OCI-LY7 (cell line): ENCODE measurements at regions not wholly inside any gene's neighbourhood (a gene's known extent, or its start where the extent isn't known, plus 50 kb on each side); places are given as distances from the start of the nearest gene placed in this dataset.

Experiments
- BruUV-seq: library from RNA; stranded (reverse); fragments of 400-500 nt; replicated peaks from 2 replicates; lab custom pipeline; 2021; lab: Mats Ljungman, UMichigan
- CTCF ChIA-PET: fragments of 300-600 bp; sonication (Branson Sonifier 250); formaldehyde crosslinking; loops from one replicate; lab custom pipeline; 2022; ENCODE audit warnings: antibody characterized with exemption; ENCODE audit not compliant: unreplicated experiment; lab: Charles Lee
- POLR2A ChIA-PET: fragments of 300-600 bp; sonication (Branson Sonifier 250); formaldehyde crosslinking; loops from one replicate; lab custom pipeline; 2022; ENCODE audit warnings: antibody characterized with exemption; lab: Charles Lee
- DNase-seq: peaks from one replicate; pipeline ENCODE4 v3.0.0-alpha.2; 2015; ENCODE audit warnings: low spot score
- H2AFZ ChIP-seq: fragments of 200-600 bp; sonication (generic), shearing (Covaris generic); 2 replicates; pipeline ENCODE4 v1.6.1; 2014; ENCODE audit warnings: mild to moderate bottlenecking, antibody characterized with exemption, low read length, moderate library complexity
- H3K27ac ChIP-seq: fragments of 200-600 bp; sonication (generic); 2 replicates; pipeline ENCODE4 v1.5.1; 2014; ENCODE audit warnings: mixed run types, low read depth, mild to moderate bottlenecking, moderate library complexity, low read length, inconsistent platforms; ENCODE audit not compliant: poor library complexity, severe bottlenecking
- H3K36me3 ChIP-seq: fragments of 200-600 bp; sonication (generic); 2 replicates; pipeline ENCODE4 v1.6.1; 2014; ENCODE audit warnings: mild to moderate bottlenecking, antibody characterized with exemption, low read length, moderate library complexity, mixed read lengths; ENCODE audit not compliant: insufficient read depth
- H3K4me1 ChIP-seq: fragments of 200-600 bp; sonication (generic); 2 replicates; pipeline ENCODE4 v1.5.1; 2014; ENCODE audit warnings: mild to moderate bottlenecking, low read length; ENCODE audit not compliant: insufficient read depth, poor library complexity, severe bottlenecking
- H3K4me2 ChIP-seq: fragments of 200-600 bp; sonication (generic); 2 replicates; pipeline ENCODE4 v1.6.1; 2014; ENCODE audit warnings: mild to moderate bottlenecking, low read length
- H3K4me3 ChIP-seq: fragments of 200-600 bp; sonication (generic); 2 replicates; pipeline ENCODE4 v1.5.1; 2014; ENCODE audit warnings: mild to moderate bottlenecking, low read depth, low read length; ENCODE audit not compliant: poor library complexity, severe bottlenecking
- H3K79me2 ChIP-seq: fragments of 200-600 bp; sonication (generic); 2 replicates; pipeline ENCODE4 v1.6.1; 2016; ENCODE audit warnings: low read depth, mild to moderate bottlenecking, low read length, moderate library complexity, mixed read lengths; ENCODE audit not compliant: insufficient read depth
- H3K9me2 ChIP-seq: fragments of 200-600 bp; sonication (generic); 2 replicates; pipeline ENCODE4 v1.6.1; 2016; ENCODE audit warnings: mild to moderate bottlenecking, low read length, mixed read lengths; ENCODE audit not compliant: insufficient read depth
- H3K9me3 ChIP-seq: fragments of 200-600 bp; sonication (generic); 2 replicates; pipeline ENCODE4 v1.6.1; 2014; ENCODE audit warnings: mild to moderate bottlenecking, mixed run types, low read length, mixed read lengths
- H4K20me1 ChIP-seq: fragments of 200-600 bp; sonication (generic); 2 replicates; pipeline ENCODE4 v1.6.1; 2014; ENCODE audit warnings: mild to moderate bottlenecking, antibody characterized with exemption, low read length, moderate library complexity, mixed read lengths; ENCODE audit not compliant: insufficient read depth
- EZH2phosphoT487 ChIP-seq: fragments of 200-600 bp; sonication (generic); IDR thresholded peaks from 2 replicates; pipeline ENCODE4 v1.6.1; 2018; ENCODE audit warnings: low read depth, borderline replicate concordance, mild to moderate bottlenecking, mixed run types, antibody characterized with exemption, low read length, moderate library complexity, mixed read lengths
- intact Hi-C: fragments of 100-400 bp; cut with micrococcal nuclease; formaldehyde crosslinking; loops from one replicate; pipeline ENCODE4 v1.10.0; 2022; ENCODE audit not compliant: unreplicated experiment
- TF ChIP-seq, protein P1 (sequence below): fragments of 200-600 bp; sonication (generic); conservative IDR thresholded peaks from 2 replicates; pipeline ENCODE4 v1.5.1; 2014; ENCODE audit warnings: mild to moderate bottlenecking, antibody characterized with exemption, low read length, moderate library complexity, mixed read lengths

DNA sequence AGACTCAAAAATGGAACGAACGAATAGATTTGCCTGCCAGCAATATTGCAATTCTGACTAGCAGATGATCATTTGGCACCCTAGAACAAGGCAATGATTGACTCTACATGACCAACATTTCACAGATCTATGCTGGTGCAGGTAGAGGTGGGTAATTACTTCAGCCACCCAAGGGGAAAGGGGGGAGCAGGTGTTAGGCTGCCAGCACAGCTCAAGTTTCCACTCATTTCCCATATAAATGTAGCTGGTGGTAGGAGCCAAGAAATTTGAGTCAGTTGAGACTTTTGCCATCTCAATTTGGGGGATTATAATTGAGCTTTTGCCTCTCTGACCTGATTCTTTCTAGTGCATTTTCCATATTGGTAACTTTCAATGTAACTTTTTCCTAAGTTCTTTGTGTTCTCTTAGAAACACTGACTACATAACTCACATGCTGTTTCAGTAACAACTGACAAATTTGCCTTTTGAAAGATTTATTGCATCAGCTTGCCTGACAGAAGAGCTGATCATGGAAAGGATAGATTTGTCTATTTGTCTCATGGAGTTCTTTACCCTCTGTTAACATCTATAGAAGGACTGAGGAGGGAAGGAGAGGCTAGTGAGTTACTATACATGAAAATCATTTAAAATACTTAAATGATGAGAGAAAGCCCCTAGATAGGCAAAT lies 902.5 kb downstream of the ZPLD1 start:
- Histone ChIP-seq H2AFZ (no peak overlapping the region), H3K4me2 (no peak overlapping the region), H4K20me1 (no peaks in the 10 kb centered on the region), H3K4me1 (no peaks in the 10 kb centered on the region), H3K27ac (no peak overlapping the region), H3K4me3 (no peak overlapping the region), H3K36me3 (no peaks in the 10 kb centered on the region), H3K79me2 (no peaks in the 10 kb centered on the region), H3K9me2 (no peaks in the 10 kb centered on the region), H3K9me3 (no peaks in the 10 kb centered on the region)
- no TSS peak for BruUV-seq
- CTCF ChIA-PET: no interaction called here
- intact Hi-C loops: no loop called here
- POLR2A ChIA-PET: no interaction called here
- DNase-seq: no peak
- no peak for TF ChIP-seq EZH2phosphoT487
- TF ChIP-seq, protein P1, sequence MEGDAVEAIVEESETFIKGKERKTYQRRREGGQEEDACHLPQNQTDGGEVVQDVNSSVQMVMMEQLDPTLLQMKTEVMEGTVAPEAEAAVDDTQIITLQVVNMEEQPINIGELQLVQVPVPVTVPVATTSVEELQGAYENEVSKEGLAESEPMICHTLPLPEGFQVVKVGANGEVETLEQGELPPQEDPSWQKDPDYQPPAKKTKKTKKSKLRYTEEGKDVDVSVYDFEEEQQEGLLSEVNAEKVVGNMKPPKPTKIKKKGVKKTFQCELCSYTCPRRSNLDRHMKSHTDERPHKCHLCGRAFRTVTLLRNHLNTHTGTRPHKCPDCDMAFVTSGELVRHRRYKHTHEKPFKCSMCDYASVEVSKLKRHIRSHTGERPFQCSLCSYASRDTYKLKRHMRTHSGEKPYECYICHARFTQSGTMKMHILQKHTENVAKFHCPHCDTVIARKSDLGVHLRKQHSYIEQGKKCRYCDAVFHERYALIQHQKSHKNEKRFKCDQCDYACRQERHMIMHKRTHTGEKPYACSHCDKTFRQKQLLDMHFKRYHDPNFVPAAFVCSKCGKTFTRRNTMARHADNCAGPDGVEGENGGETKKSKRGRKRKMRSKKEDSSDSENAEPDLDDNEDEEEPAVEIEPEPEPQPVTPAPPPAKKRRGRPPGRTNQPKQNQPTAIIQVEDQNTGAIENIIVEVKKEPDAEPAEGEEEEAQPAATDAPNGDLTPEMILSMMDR: no peak

DNA sequence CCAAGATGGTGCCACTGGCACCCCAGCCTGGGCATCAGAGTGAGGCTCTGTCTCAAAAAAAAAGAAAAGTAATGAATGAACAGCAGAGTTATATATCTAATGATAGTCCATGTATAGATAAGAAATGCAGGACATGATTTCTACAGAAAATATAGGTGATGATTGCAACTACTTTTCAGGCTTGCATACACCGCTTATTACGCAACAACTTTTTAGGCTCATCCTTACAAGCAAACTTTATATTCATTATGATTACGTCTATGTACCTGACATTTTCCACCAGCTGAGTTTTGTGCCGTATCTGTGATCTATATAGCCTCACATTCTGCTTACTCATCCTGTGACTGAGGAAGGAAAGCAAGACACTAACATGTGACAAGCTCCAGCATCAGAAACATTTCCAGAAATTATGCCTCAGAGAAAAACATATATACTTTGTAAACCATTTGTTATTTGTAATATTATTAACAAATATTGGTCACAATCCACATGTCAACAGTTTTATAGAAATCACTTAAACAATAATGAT lies 906.3 kb downstream of the ZPLD1 start:
- CTCF ChIA-PET: no interaction called here
- H2AFZ ChIP-seq: no peak overlapping the region
- no peaks in the 10 kb centered on the region for H3K4me1 ChIP-seq
- H3K36me3 ChIP-seq: no peaks in the 10 kb centered on the region
- H3K4me3 ChIP-seq: no peak overlapping the region
- intact Hi-C loops: no loop called here
- no peaks in the 10 kb centered on the region for H3K79me2 ChIP-seq
- H3K27ac ChIP-seq: no peak overlapping the region
- DNase-seq: no peak
- no peaks in the 10 kb centered on the region for H4K20me1 ChIP-seq
- POLR2A ChIA-PET: no interaction called here
- H3K4me2 ChIP-seq: no peak overlapping the region
- no peaks in the 10 kb centered on the region for H3K9me3 ChIP-seq
- no peaks in the 10 kb centered on the region for H3K9me2 ChIP-seq
- BruUV-seq: no TSS peak
- TF ChIP-seq, protein P1: no peak
- TF ChIP-seq EZH2phosphoT487: no peak

DNA sequence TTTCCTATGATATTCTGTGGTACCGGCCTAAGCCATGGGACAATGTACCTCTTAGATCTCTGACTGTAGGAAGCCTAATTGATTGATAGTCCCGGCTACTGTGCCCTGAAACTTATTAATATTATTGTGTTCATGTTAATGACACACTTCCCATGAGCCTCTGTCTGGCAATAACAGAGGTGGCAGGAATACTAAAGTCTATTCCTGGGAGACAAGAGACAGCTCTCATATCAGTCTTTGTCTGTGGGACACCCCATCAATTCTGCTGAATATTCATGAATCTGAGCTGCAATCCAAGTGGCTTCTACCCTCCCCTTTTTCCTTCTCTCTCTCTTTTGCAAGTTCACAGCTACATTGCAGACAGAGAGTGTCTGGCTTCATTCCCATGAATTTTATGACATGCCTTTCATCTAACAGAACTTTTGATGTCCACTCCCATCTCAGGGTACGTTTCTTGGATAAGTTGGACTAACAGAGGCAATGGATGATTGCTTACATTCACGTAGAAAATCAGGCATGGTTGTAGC lies 907.5 kb downstream of the ZPLD1 start:
- Histone ChIP-seq H3K4me1 (no peaks in the 10 kb centered on the region), H3K36me3 (no peaks in the 10 kb centered on the region), H3K9me2 (no peaks in the 10 kb centered on the region), H3K4me3 (no peak overlapping the region), H3K9me3 (no peaks in the 10 kb centered on the region), H3K79me2 (no peaks in the 10 kb centered on the region), H3K27ac (no peak overlapping the region), H2AFZ (no peak overlapping the region), H3K4me2 (no peak overlapping the region), H4K20me1 (no peaks in the 10 kb centered on the region)
- TF ChIP-seq EZH2phosphoT487: no peak
- TF ChIP-seq, protein P1: no peak
- no peak for DNase-seq
- intact Hi-C loops: no loop called here
- ChIA-PET POLR2A (no interaction called here), CTCF (no interaction called here)
- BruUV-seq: no TSS peak
